Fibroblast of lung (primary cell): ENCODE measurements at regions not wholly inside any gene's neighbourhood (a gene's known extent, or its start where the extent isn't known, plus 50 kb on each side); places are given as distances from the start of the nearest gene placed in this dataset.
"Not testable (repeated sequence)": the region's sequence is repeated elsewhere in the genome, so short reads cannot be mapped to it uniquely, and the experiment has no call there.

Source experiments
- DNase-seq, 2 donors: peaks; one replicate each; pipeline versions ENCODE4 v3.0.0 to v3.0.0-alpha.2; 2010; ENCODE audit warnings: low read depth in 2 of 2
- H2AFZ ChIP-seq: 2 replicates; pipeline ENCODE4 v1.5.1; 2012; ENCODE audit warnings: low read length, control low read depth, inconsistent platforms
- H3K27ac ChIP-seq: 2 replicates; pipeline ENCODE4 v1.5.1; 2011; ENCODE audit warnings: low read length, control low read depth; ENCODE audit not compliant: insufficient read depth
- H3K27me3 ChIP-seq: 2 replicates; pipeline ENCODE4 v1.5.1; 2011; ENCODE audit warnings: mild to moderate bottlenecking, low read length; ENCODE audit not compliant: control insufficient read depth, insufficient read depth
- H3K36me3 ChIP-seq: 2 replicates; pipeline ENCODE4 v1.5.1; 2011; ENCODE audit warnings: low read length; ENCODE audit not compliant: control insufficient read depth, insufficient read depth
- H3K4me1 ChIP-seq: 2 replicates; pipeline ENCODE4 v1.5.1; 2011; ENCODE audit warnings: low read length; ENCODE audit not compliant: control insufficient read depth, insufficient read depth; ENCODE audit errors: extremely low read depth
- H3K4me2 ChIP-seq: 2 replicates; pipeline ENCODE4 v1.5.1; 2011; ENCODE audit warnings: low read length, control low read depth; ENCODE audit not compliant: insufficient read depth; ENCODE audit errors: extremely low read depth
- H3K4me3 ChIP-seq, 4 experiments: fragments of 200-600 bp in 1 of 4; sonication (generic) in 1 of 4; replicated peaks in 1 of 4; 2 replicates each; pipeline ENCODE4 v1.5.1; 2011 to 2016; ENCODE audit warnings: low read length in 4 of 4, low read depth in 3 of 4, mild to moderate bottlenecking in 3 of 4, control low read depth in 2 of 4, inconsistent platforms in 1 of 4, mixed read lengths in 1 of 4; ENCODE audit not compliant: insufficient read depth in 1 of 4; ENCODE audit errors: control extremely low read depth in 1 of 4
- H3K79me2 ChIP-seq: 2 replicates; pipeline ENCODE4 v1.5.1; 2012; ENCODE audit warnings: mild to moderate bottlenecking, low read length, inconsistent platforms; ENCODE audit not compliant: control insufficient read depth, insufficient read depth
- H3K9ac ChIP-seq: 2 replicates; pipeline ENCODE4 v1.5.1; 2011; ENCODE audit warnings: mild to moderate bottlenecking, low read length, control low read depth; ENCODE audit not compliant: insufficient read depth
- H3K9me3 ChIP-seq: 2 replicates; pipeline ENCODE4 v1.5.1; 2012; ENCODE audit warnings: low read depth, low read length; ENCODE audit not compliant: control insufficient read depth, insufficient read depth
- H4K20me1 ChIP-seq: 2 replicates; pipeline ENCODE4 v1.5.1; 2011; ENCODE audit warnings: low read length; ENCODE audit not compliant: control insufficient read depth, insufficient read depth; ENCODE audit errors: extremely low read depth
- CTCF ChIP-seq, 2 donors: IDR thresholded peaks in 1 of 2; conservative IDR thresholded peaks in 1 of 2; 1 replicate in 1 of 2; 2 replicates in 1 of 2; pipeline ENCODE4 v1.5.1; 2011 to 2012; ENCODE audit warnings: low read length in 2 of 2, control low read depth in 1 of 2, inconsistent platforms in 1 of 2, low read depth in 1 of 2, mild to moderate bottlenecking in 1 of 2
- EZH2 ChIP-seq: IDR thresholded peaks from 2 replicates; pipeline ENCODE4 v1.5.1; 2012; ENCODE audit warnings: low read length, control low read depth, mild to moderate bottlenecking; ENCODE audit errors: missing control alignments

GRCh38 chr17:74126959-74127358 lies 76.5 kb upstream of the RPL38 start:
- no peaks in the 10 kb centered on the region for H3K9me3 ChIP-seq
- no peaks in the 10 kb centered on the region for H3K79me2 ChIP-seq
- no peak overlapping the region for H2AFZ ChIP-seq
- no peaks in the 10 kb centered on the region for H4K20me1 ChIP-seq
- no peak overlapping the region for H3K4me3 ChIP-seq
- H3K27me3 ChIP-seq, result no peaks in the 10 kb centered on the region
- TF ChIP-seq EZH2 (no peak), CTCF (conservative IDR thresholded peaks at IDR 0.05 in 1 of 2, IDR thresholded peaks at IDR 0.05 in 1 of 2; ENCODE audit: low read depth in 1 of 2, low read length in 2 of 2) (no peak)
- H3K36me3 ChIP-seq, result no peaks in the 10 kb centered on the region
- H3K27ac ChIP-seq, result no peak overlapping the region
- H3K4me2 ChIP-seq, result no peak overlapping the region
- no peaks in the 10 kb centered on the region for H3K4me1 ChIP-seq
- no peak overlapping the region for H3K9ac ChIP-seq
- DNase-seq, result no peak

- Histone ChIP-seq H3K27me3 (no peaks in the 10 kb centered on the region), H4K20me1 (no peaks in the 10 kb centered on the region), H3K4me3 (no peak overlapping the region), H3K4me2 (no peak overlapping the region), H3K27ac (no peak overlapping the region), H3K36me3 (no peaks in the 10 kb centered on the region), H3K79me2 (no peaks in the 10 kb centered on the region), H3K9ac (no peak overlapping the region), H2AFZ (no peak overlapping the region), H3K9me3 (no peaks in the 10 kb centered on the region), H3K4me1 (no peaks in the 10 kb centered on the region)
- no peak for DNase-seq
- TF ChIP-seq EZH2 (no peak), CTCF (conservative IDR thresholded peaks at IDR 0.05 in 1 of 2, IDR thresholded peaks at IDR 0.05 in 1 of 2; ENCODE audit: low read depth in 1 of 2, low read length in 2 of 2) (no peak)
Observed at GRCh38 chr17:74128456-74129211, 74.8 kb upstream of the RPL38 start.

- not testable (repeated sequence) for H3K9me3 ChIP-seq, H3K27me3 ChIP-seq, H3K36me3 ChIP-seq, H2AFZ ChIP-seq, H3K9ac ChIP-seq, H3K4me2 ChIP-seq, H3K4me1 ChIP-seq, H3K79me2 ChIP-seq, H3K27ac ChIP-seq, DNase-seq, H3K4me3 ChIP-seq, H4K20me1 ChIP-seq
Observed at GRCh38 chr17:74129800-74130199, 73.7 kb upstream of the RPL38 start.
